ENCODE measurements at regions not wholly inside any gene's neighbourhood (a gene's known extent, or its start where the extent isn't known, plus 50 kb on each side); places are given as distances from the start of the nearest gene placed in this dataset.
"Not testable (repeated sequence)": the region's sequence is repeated elsewhere in the genome, so short reads cannot be mapped to it uniquely, and the experiment has no call there.

GRCh38 chr12:67541625-67541991 is 106.9 kb upstream of the DYRK2 start:
- H3K27me3 ChIP-seq (ENCODE audit: control insufficient read depth, insufficient read depth, low read length): no peaks in the 10 kb centered on the region

GRCh38 chr12:67543021-67543770 is 105.3 kb upstream of the DYRK2 start:
- no peak for TF ChIP-seq CTCF (IDR thresholded peaks at IDR 0.05)
- H2AFZ ChIP-seq: peak overlapping the region; percentile 44
- H3K4me2 ChIP-seq (ENCODE audit: low read length): no peak overlapping the region
- no peak overlapping the region for H3K27ac ChIP-seq
- no peaks in the 10 kb centered on the region for H3K9me3 ChIP-seq (ENCODE audit: control insufficient read depth, low read length)
- H3K4me1 ChIP-seq: peaks cover 10% of the 10 kb centered on the region
- H3K79me2 ChIP-seq: no peaks in the 10 kb centered on the region
- H3K27me3 ChIP-seq (ENCODE audit: control insufficient read depth, insufficient read depth, low read length): no peaks in the 10 kb centered on the region
- H3K4me3 ChIP-seq (ENCODE audit: low read depth, low read length): no peak overlapping the region
- H3K36me3 ChIP-seq (ENCODE audit: control insufficient read depth, insufficient read depth, low read length): no peaks in the 10 kb centered on the region
- H3K9ac ChIP-seq: no peak overlapping the region

More at GRCh38 chr12:67541625-67541991, 106.9 kb upstream of the DYRK2 start:
- Histone ChIP-seq H3K36me3 (ENCODE audit: control insufficient read depth, insufficient read depth, low read length) (no peaks in the 10 kb centered on the region), H3K4me2 (ENCODE audit: low read length) (no peak overlapping the region), H3K79me2 (no peaks in the 10 kb centered on the region), H3K27ac (no peak overlapping the region), H3K4me1 (peaks cover 10% of the 10 kb centered on the region), H3K4me3 (ENCODE audit: low read depth, low read length) (no peak overlapping the region), H3K9ac (no peak overlapping the region), H2AFZ (peak overlapping the region; percentile 40), H3K9me3 (ENCODE audit: control insufficient read depth, low read length) (no peaks in the 10 kb centered on the region)
- TF ChIP-seq CTCF (IDR thresholded peaks at IDR 0.05): no peak

GRCh38 chr12:67545298-67545697 is 103.2 kb upstream of the DYRK2 start:
- no peak for TF ChIP-seq CTCF (IDR thresholded peaks at IDR 0.05)
- Histone ChIP-seq H2AFZ (no peak overlapping the region), H3K27ac (no peak overlapping the region), H3K4me1 (peaks cover 10% of the 10 kb centered on the region), H3K9ac (no peak overlapping the region), H3K79me2 (no peaks in the 10 kb centered on the region), H3K4me3 (ENCODE audit: low read depth, low read length) (no peak overlapping the region), H3K9me3 (ENCODE audit: control insufficient read depth, low read length) (no peaks in the 10 kb centered on the region), H3K4me2 (ENCODE audit: low read length) (no peak overlapping the region), H3K27me3 (ENCODE audit: control insufficient read depth, insufficient read depth, low read length) (no peaks in the 10 kb centered on the region), H3K36me3 (ENCODE audit: control insufficient read depth, insufficient read depth, low read length) (no peaks in the 10 kb centered on the region)

- Histone ChIP-seq H3K27ac (no peak overlapping the region), H2AFZ (no peak overlapping the region), H3K9me3 (ENCODE audit: control insufficient read depth, low read length) (no peaks in the 10 kb centered on the region), H3K4me3 (ENCODE audit: low read depth, low read length) (no peak overlapping the region), H3K4me1 (peaks cover 5% of the 10 kb centered on the region), H3K36me3 (ENCODE audit: control insufficient read depth, insufficient read depth, low read length) (no peaks in the 10 kb centered on the region), H3K4me2 (ENCODE audit: low read length) (no peak overlapping the region), H3K27me3 (ENCODE audit: control insufficient read depth, insufficient read depth, low read length) (no peaks in the 10 kb centered on the region), H3K79me2 (no peaks in the 10 kb centered on the region), H3K9ac (no peak overlapping the region)
- no peak for TF ChIP-seq CTCF (IDR thresholded peaks at IDR 0.05)
Observed at GRCh38 chr12:67546746-67547145, 101.8 kb upstream of the DYRK2 start.

- H3K36me3 ChIP-seq (ENCODE audit: control insufficient read depth, insufficient read depth, low read length); H3K4me2 ChIP-seq (ENCODE audit: low read length); H3K27me3 ChIP-seq (ENCODE audit: control insufficient read depth, insufficient read depth, low read length); H3K4me1 ChIP-seq; H3K9me3 ChIP-seq (ENCODE audit: control insufficient read depth, low read length); H3K79me2 ChIP-seq; H3K27ac ChIP-seq; H3K4me3 ChIP-seq (ENCODE audit: low read depth, low read length); H3K9ac ChIP-seq: not testable (repeated sequence)
- peak overlapping the region; percentile 45 for H2AFZ ChIP-seq
Observed at GRCh38 chr12:67555075-67555717, 93.3 kb upstream of the DYRK2 start.
